22Rv1 (cell line): ENCODE measurements at regions not wholly inside any gene's neighbourhood (a gene's known extent, or its start where the extent isn't known, plus 50 kb on each side); places are given as distances from the start of the nearest gene placed in this dataset.

ENCODE experiments used
- ZFX ChIP-seq: fragments of 450-650 bp; IDR thresholded peaks from 2 replicates; pipeline ENCODE4 v1.6.1; 2017; ENCODE audit warnings: antibody characterized with exemption, borderline replicate concordance
- TF ChIP-seq, protein P1 (sequence below): fragments of 450-650 bp; IDR thresholded peaks from 2 replicates; pipeline ENCODE4 v1.5.1; 2017; ENCODE audit warnings: mild to moderate bottlenecking

DNA sequence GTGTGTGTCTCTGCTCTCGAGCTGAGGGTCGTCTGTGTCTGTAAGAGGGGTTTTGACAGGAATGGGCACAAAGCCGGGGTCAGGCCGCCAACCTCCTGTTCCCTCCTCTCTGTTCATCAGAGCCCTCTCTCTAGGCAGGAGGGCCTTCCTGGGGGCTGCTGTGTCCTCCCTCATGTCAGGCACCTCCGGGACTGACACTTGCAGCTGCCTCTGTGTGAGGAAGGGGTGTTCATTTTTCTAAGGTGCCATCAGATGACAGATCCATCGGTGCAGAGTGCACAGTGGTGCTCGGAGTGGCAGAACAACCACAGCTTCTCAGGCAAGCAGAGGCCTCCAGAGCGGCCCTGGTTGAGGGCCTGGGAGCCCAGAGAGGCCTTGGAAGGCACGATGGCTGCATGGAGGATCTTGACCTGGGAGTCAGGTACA lies 265.4 kb upstream of the B3GAT1 start:
- TF ChIP-seq, protein P1, sequence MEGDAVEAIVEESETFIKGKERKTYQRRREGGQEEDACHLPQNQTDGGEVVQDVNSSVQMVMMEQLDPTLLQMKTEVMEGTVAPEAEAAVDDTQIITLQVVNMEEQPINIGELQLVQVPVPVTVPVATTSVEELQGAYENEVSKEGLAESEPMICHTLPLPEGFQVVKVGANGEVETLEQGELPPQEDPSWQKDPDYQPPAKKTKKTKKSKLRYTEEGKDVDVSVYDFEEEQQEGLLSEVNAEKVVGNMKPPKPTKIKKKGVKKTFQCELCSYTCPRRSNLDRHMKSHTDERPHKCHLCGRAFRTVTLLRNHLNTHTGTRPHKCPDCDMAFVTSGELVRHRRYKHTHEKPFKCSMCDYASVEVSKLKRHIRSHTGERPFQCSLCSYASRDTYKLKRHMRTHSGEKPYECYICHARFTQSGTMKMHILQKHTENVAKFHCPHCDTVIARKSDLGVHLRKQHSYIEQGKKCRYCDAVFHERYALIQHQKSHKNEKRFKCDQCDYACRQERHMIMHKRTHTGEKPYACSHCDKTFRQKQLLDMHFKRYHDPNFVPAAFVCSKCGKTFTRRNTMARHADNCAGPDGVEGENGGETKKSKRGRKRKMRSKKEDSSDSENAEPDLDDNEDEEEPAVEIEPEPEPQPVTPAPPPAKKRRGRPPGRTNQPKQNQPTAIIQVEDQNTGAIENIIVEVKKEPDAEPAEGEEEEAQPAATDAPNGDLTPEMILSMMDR, result no peak
- TF ChIP-seq ZFX, result no peak
